ENCODE measurements at regions not wholly inside any gene's neighbourhood (a gene's known extent, or its start where the extent isn't known, plus 50 kb on each side); places are given as distances from the start of the nearest gene placed in this dataset.

GRCh38 chr15:80325206-80325605 is 73.2 kb upstream of the CTXND1 start:
- TF ChIP-seq CTCF (IDR thresholded peaks at IDR 0.05) (no peak), POLR2A (IDR thresholded peaks at IDR 0.05) (no peak)

All from heart left ventricle (tissue), 13 donors.